ENCODE measurements at regions not wholly inside any gene's neighbourhood (a gene's known extent, or its start where the extent isn't known, plus 50 kb on each side); places are given as distances from the start of the nearest gene placed in this dataset.

GRCh38 chr3:16658004-16658924, 53.0 kb upstream of the DAZL start:
- no peaks in the 10 kb centered on the region for H3K36me3 ChIP-seq (ENCODE audit: control insufficient read depth in 3 of 3, insufficient read depth in 3 of 3, low read length in 3 of 3)
- no peak overlapping the region for H3K9ac ChIP-seq (ENCODE audit: low read depth in 1 of 3, low read length in 3 of 3)
- no peak overlapping the region for H3K27ac ChIP-seq (ENCODE audit: low read depth, low read length)
- no peaks in the 10 kb centered on the region for H3K27me3 ChIP-seq (ENCODE audit: control insufficient read depth in 3 of 3, insufficient read depth in 3 of 3, low read length in 3 of 3)
- no peaks in the 10 kb centered on the region for H3K4me1 ChIP-seq (ENCODE audit: control insufficient read depth in 3 of 3, insufficient read depth in 3 of 3, low read length in 3 of 3)
- H3K4me3 ChIP-seq (ENCODE audit: low read length in 3 of 3), result no peak overlapping the region
- H3K9me3 ChIP-seq (ENCODE audit: control insufficient read depth in 3 of 3, low read length in 3 of 3), result no peaks in the 10 kb centered on the region

- Histone ChIP-seq H3K36me3 (ENCODE audit: control insufficient read depth in 3 of 3, insufficient read depth in 3 of 3, low read length in 3 of 3) (no peaks in the 10 kb centered on the region), H3K4me1 (ENCODE audit: control insufficient read depth in 3 of 3, insufficient read depth in 3 of 3, low read length in 3 of 3) (peaks cover 0 to 2% (median 0%) of the 10 kb centered on the region in 3 donors), H3K27ac (ENCODE audit: low read depth, low read length) (no peak overlapping the region), H3K9me3 (ENCODE audit: control insufficient read depth in 3 of 3, low read length in 3 of 3) (no peaks in the 10 kb centered on the region), H3K9ac (ENCODE audit: low read depth in 1 of 3, low read length in 3 of 3) (no peak overlapping the region), H3K4me3 (ENCODE audit: low read length in 3 of 3) (no peak overlapping the region), H3K27me3 (ENCODE audit: control insufficient read depth in 3 of 3, insufficient read depth in 3 of 3, low read length in 3 of 3) (no peaks in the 10 kb centered on the region)
These were observed 53.9 kb upstream of the DAZL start for GRCh38 chr3:16658925-16659793.

GRCh38 chr3:16663854-16664712, 58.9 kb upstream of the DAZL start:
- H3K27me3 ChIP-seq (ENCODE audit: control insufficient read depth in 3 of 3, insufficient read depth in 3 of 3, low read length in 3 of 3), result no peaks in the 10 kb centered on the region
- H3K4me1 ChIP-seq (ENCODE audit: control insufficient read depth in 3 of 3, insufficient read depth in 3 of 3, low read length in 3 of 3), result peaks cover 2 to 9% (median 4%) of the 10 kb centered on the region in 3 donors
- H3K4me3 ChIP-seq (ENCODE audit: low read length in 3 of 3), result no peak overlapping the region
- H3K27ac ChIP-seq (ENCODE audit: low read depth, low read length), result no peak overlapping the region
- H3K9ac ChIP-seq (ENCODE audit: low read depth in 1 of 3, low read length in 3 of 3), result no peak overlapping the region
- H3K9me3 ChIP-seq (ENCODE audit: control insufficient read depth in 3 of 3, low read length in 3 of 3), result no peaks in the 10 kb centered on the region
- H3K36me3 ChIP-seq (ENCODE audit: control insufficient read depth in 3 of 3, insufficient read depth in 3 of 3, low read length in 3 of 3), result no peaks in the 10 kb centered on the region

- Histone ChIP-seq H3K4me3 (ENCODE audit: low read length in 3 of 3) (no peak overlapping the region), H3K9me3 (ENCODE audit: control insufficient read depth in 3 of 3, low read length in 3 of 3) (no peaks in the 10 kb centered on the region), H3K27ac (ENCODE audit: low read depth, low read length) (no peak overlapping the region), H3K9ac (ENCODE audit: low read depth in 1 of 3, low read length in 3 of 3) (no peak overlapping the region), H3K4me1 (ENCODE audit: control insufficient read depth in 3 of 3, insufficient read depth in 3 of 3, low read length in 3 of 3) (peaks cover 2 to 9% (median 4%) of the 10 kb centered on the region in 3 donors), H3K27me3 (ENCODE audit: control insufficient read depth in 3 of 3, insufficient read depth in 3 of 3, low read length in 3 of 3) (no peaks in the 10 kb centered on the region), H3K36me3 (ENCODE audit: control insufficient read depth in 3 of 3, insufficient read depth in 3 of 3, low read length in 3 of 3) (no peaks in the 10 kb centered on the region)
These were observed 60.1 kb upstream of the DAZL start for GRCh38 chr3:16665282-16665741.

- Histone ChIP-seq H3K9me3 (ENCODE audit: control insufficient read depth in 3 of 3, low read length in 3 of 3) (no peaks in the 10 kb centered on the region), H3K27ac (ENCODE audit: low read depth, low read length) (no peak overlapping the region), H3K27me3 (ENCODE audit: control insufficient read depth in 3 of 3, insufficient read depth in 3 of 3, low read length in 3 of 3) (no peaks in the 10 kb centered on the region), H3K4me1 (ENCODE audit: control insufficient read depth in 3 of 3, insufficient read depth in 3 of 3, low read length in 3 of 3) (peaks cover 2 to 9% (median 4%) of the 10 kb centered on the region in 3 donors), H3K36me3 (ENCODE audit: control insufficient read depth in 3 of 3, insufficient read depth in 3 of 3, low read length in 3 of 3) (no peaks in the 10 kb centered on the region), H3K4me3 (ENCODE audit: low read length in 3 of 3) (no peak overlapping the region), H3K9ac (ENCODE audit: low read depth in 1 of 3, low read length in 3 of 3) (no peak overlapping the region)
These were observed 61.0 kb upstream of the DAZL start for GRCh38 chr3:16666206-16666605.

GRCh38 chr3:16667633-16668032, 62.4 kb upstream of the DAZL start:
- Histone ChIP-seq H3K36me3 (ENCODE audit: control insufficient read depth in 3 of 3, insufficient read depth in 3 of 3, low read length in 3 of 3) (no peaks in the 10 kb centered on the region), H3K9me3 (ENCODE audit: control insufficient read depth in 3 of 3, low read length in 3 of 3) (no peaks in the 10 kb centered on the region), H3K27me3 (ENCODE audit: control insufficient read depth in 3 of 3, insufficient read depth in 3 of 3, low read length in 3 of 3) (no peaks in the 10 kb centered on the region), H3K9ac (ENCODE audit: low read depth in 1 of 3, low read length in 3 of 3) (no peak overlapping the region), H3K4me1 (ENCODE audit: control insufficient read depth in 3 of 3, insufficient read depth in 3 of 3, low read length in 3 of 3) (peaks cover 2 to 9% (median 4%) of the 10 kb centered on the region in 3 donors), H3K27ac (ENCODE audit: low read depth, low read length) (no peak overlapping the region), H3K4me3 (ENCODE audit: low read length in 3 of 3) (no peak overlapping the region)

GRCh38 chr3:16668776-16669545, 63.7 kb upstream of the DAZL start:
- Histone ChIP-seq H3K27ac (ENCODE audit: low read depth, low read length) (no peak overlapping the region), H3K9me3 (ENCODE audit: control insufficient read depth in 3 of 3, low read length in 3 of 3) (no peaks in the 10 kb centered on the region), H3K4me3 (ENCODE audit: low read length in 3 of 3) (no peak overlapping the region), H3K9ac (ENCODE audit: low read depth in 1 of 3, low read length in 3 of 3) (no peak overlapping the region), H3K4me1 (ENCODE audit: control insufficient read depth in 3 of 3, insufficient read depth in 3 of 3, low read length in 3 of 3) (peaks cover 0 to 9% (median 4%) of the 10 kb centered on the region in 3 donors), H3K27me3 (ENCODE audit: control insufficient read depth in 3 of 3, insufficient read depth in 3 of 3, low read length in 3 of 3) (no peaks in the 10 kb centered on the region), H3K36me3 (ENCODE audit: control insufficient read depth in 3 of 3, insufficient read depth in 3 of 3, low read length in 3 of 3) (no peaks in the 10 kb centered on the region)

GRCh38 chr3:16670191-16670590, 65.0 kb upstream of the DAZL start:
- peaks cover 0 to 8% (median 4%) of the 10 kb centered on the region in 3 donors for H3K4me1 ChIP-seq (ENCODE audit: control insufficient read depth in 3 of 3, insufficient read depth in 3 of 3, low read length in 3 of 3)
- H3K27ac ChIP-seq (ENCODE audit: low read depth, low read length), result no peak overlapping the region
- H3K27me3 ChIP-seq (ENCODE audit: control insufficient read depth in 3 of 3, insufficient read depth in 3 of 3, low read length in 3 of 3), result no peaks in the 10 kb centered on the region
- no peaks in the 10 kb centered on the region for H3K9me3 ChIP-seq (ENCODE audit: control insufficient read depth in 3 of 3, low read length in 3 of 3)
- H3K4me3 ChIP-seq (ENCODE audit: low read length in 3 of 3), result no peak overlapping the region
- H3K9ac ChIP-seq (ENCODE audit: low read depth in 1 of 3, low read length in 3 of 3), result no peak overlapping the region
- no peaks in the 10 kb centered on the region for H3K36me3 ChIP-seq (ENCODE audit: control insufficient read depth in 3 of 3, insufficient read depth in 3 of 3, low read length in 3 of 3)

- Histone ChIP-seq H3K9ac (ENCODE audit: low read depth in 1 of 3, low read length in 3 of 3) (no peak overlapping the region), H3K4me3 (ENCODE audit: low read length in 3 of 3) (no peak overlapping the region), H3K9me3 (ENCODE audit: control insufficient read depth in 3 of 3, low read length in 3 of 3) (no peaks in the 10 kb centered on the region), H3K27me3 (ENCODE audit: control insufficient read depth in 3 of 3, insufficient read depth in 3 of 3, low read length in 3 of 3) (no peaks in the 10 kb centered on the region), H3K36me3 (ENCODE audit: control insufficient read depth in 3 of 3, insufficient read depth in 3 of 3, low read length in 3 of 3) (no peaks in the 10 kb centered on the region), H3K4me1 (ENCODE audit: control insufficient read depth in 3 of 3, insufficient read depth in 3 of 3, low read length in 3 of 3) (peaks cover 0 to 6% (median 4%) of the 10 kb centered on the region in 3 donors), H3K27ac (ENCODE audit: low read depth, low read length) (no peak overlapping the region)
These were observed 66.5 kb upstream of the DAZL start for GRCh38 chr3:16671690-16672089.
